CD4-positive, alpha-beta T cell (primary cell): ENCODE measurements at regions not wholly inside any gene's neighbourhood (a gene's known extent, or its start where the extent isn't known, plus 50 kb on each side); places are given as distances from the start of the nearest gene placed in this dataset.

Experiments used
- ATAC-seq: fragments of 200-7000 bp; cut with Tn5 transposase; one replicate; pipeline ENCODE4 v1.10.0; 2022; ENCODE audit warnings: mild to moderate bottlenecking; ENCODE audit not compliant: poor library complexity
- CTCF ChIA-PET: fragments of 350-600 bp; sonication (Branson Sonifier 250); formaldehyde crosslinking; loops from one replicate; lab custom pipeline; 2021; ENCODE audit warnings: antibody characterized with exemption, inconsistent platforms; lab: Charles Lee
- POLR2A ChIA-PET: fragments of 350-600 bp; sonication (Branson Sonifier 250); formaldehyde crosslinking; loops from one replicate; lab custom pipeline; 2021; ENCODE audit warnings: antibody characterized with exemption, inconsistent platforms; lab: Charles Lee
- DNase-seq, 14 experiments: peaks; one replicate each; pipeline ENCODE4 v3.0.0-alpha.2; 2013 to 2020; ENCODE audit warnings: mixed read lengths in 2 of 14
- H3K27ac ChIP-seq, 2 donors: one replicate each; pipeline versions ENCODE4 v1.5.1 to v1.7.0; 2013; ENCODE audit warnings: low read length in 2 of 2, low read depth in 1 of 2, mild to moderate bottlenecking in 1 of 2
- H3K27me3 ChIP-seq, 2 experiments: 1 replicate in 1 of 2; 2 replicates in 1 of 2; pipeline versions ENCODE4 v1.6.1 to v1.7.0; 2013; ENCODE audit warnings: low read length in 2 of 2, control low read depth in 1 of 2, mild to moderate bottlenecking in 1 of 2, moderate library complexity in 1 of 2; ENCODE audit not compliant: insufficient read depth in 2 of 2, control insufficient read depth in 1 of 2
- H3K36me3 ChIP-seq: one replicate; pipeline ENCODE4 v1.6.1; 2013; ENCODE audit warnings: low read length, control low read depth; ENCODE audit not compliant: insufficient read depth
- H3K4me1 ChIP-seq: one replicate; pipeline ENCODE4 v1.6.1; 2013; ENCODE audit warnings: low read length, control low read depth; ENCODE audit not compliant: insufficient read depth
- H3K4me3 ChIP-seq: one replicate; pipeline ENCODE4 v1.5.1; 2013; ENCODE audit warnings: mild to moderate bottlenecking, low read length, moderate library complexity
- H3K9me3 ChIP-seq, 2 experiments: 1 replicate in 1 of 2; 2 replicates in 1 of 2; pipeline versions ENCODE4 v1.6.1 to v1.7.0; 2013; ENCODE audit warnings: low read length in 2 of 2, mild to moderate bottlenecking in 2 of 2, control low read depth in 1 of 2, moderate library complexity in 1 of 2; ENCODE audit not compliant: control insufficient read depth in 1 of 2, insufficient read depth in 1 of 2
- H3K27ac Mint-ChIP-seq: one replicate; pipeline ENCODE4 v1.8.0; 2020; ENCODE audit warnings: mixed read lengths
- H3K27me3 Mint-ChIP-seq: one replicate; pipeline ENCODE4 v1.8.0; 2021; ENCODE audit warnings: mixed read lengths
- H3K36me3 Mint-ChIP-seq: one replicate; pipeline ENCODE4 v1.8.0; 2021; ENCODE audit warnings: low read depth, mixed read lengths
- H3K4me1 Mint-ChIP-seq: one replicate; pipeline ENCODE4 v1.8.0; 2021; ENCODE audit warnings: low read depth, mixed read lengths
- H3K4me3 Mint-ChIP-seq: one replicate; pipeline ENCODE4 v1.8.0; 2020; ENCODE audit warnings: mild to moderate bottlenecking, mixed read lengths
- H3K9me3 Mint-ChIP-seq: one replicate; pipeline ENCODE4 v1.8.0; 2020; ENCODE audit warnings: mixed read lengths
- intact Hi-C, 2 experiments: fragments of 100-400 bp; cut with DNase I in 1 of 2; cut with micrococcal nuclease in 1 of 2; formaldehyde crosslinking; loops; one replicate each; pipeline versions ENCODE4 v1.15.1 to v1.9.0; 2023 to 2025; cut with DNase I, micrococcal nuclease
- TF ChIP-seq, protein P1 (sequence below): fragments of 200-600 bp; IDR thresholded peaks from one replicate; pipeline ENCODE4 v1.8.0; 2022; ENCODE audit warnings: antibody characterized with exemption, mild to moderate bottlenecking

DNA sequence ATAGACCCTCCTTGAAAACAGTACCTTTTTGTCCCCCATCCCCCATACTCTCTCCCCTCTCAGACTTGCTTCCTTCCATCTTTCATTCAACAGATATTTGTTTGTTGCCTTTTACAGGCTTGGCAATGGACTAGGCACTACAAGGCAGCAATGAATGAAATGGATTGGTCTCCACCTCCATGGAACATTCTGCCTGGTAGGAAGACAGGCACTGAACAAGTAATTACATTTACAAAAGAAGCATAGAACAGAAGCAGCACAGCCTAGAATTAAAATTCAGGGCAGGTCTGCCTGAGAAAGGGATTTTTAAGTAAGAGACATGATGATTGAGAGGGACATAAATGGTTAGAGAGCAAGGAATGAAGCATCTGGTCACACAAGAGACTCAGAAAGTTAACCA, 346.1 kb downstream of the GRXCR1 start:
- H3K4me1 ChIP-seq: no peaks in the 10 kb centered on the region
- DNase-seq: no peak
- H3K27ac ChIP-seq: no peak overlapping the region
- no peaks in the 10 kb centered on the region for H3K36me3 ChIP-seq
- Mint-ChIP-seq H3K9me3 (peaks cover 3% of the 10 kb centered on the region), H3K4me3 (no peak overlapping the region), H3K27me3 (no peaks in the 10 kb centered on the region), H3K36me3 (no peaks in the 10 kb centered on the region), H3K27ac (no peak overlapping the region), H3K4me1 (no peaks in the 10 kb centered on the region)
- ChIA-PET POLR2A (no interaction called here), CTCF (no interaction called here)
- no peak overlapping the region for H3K4me3 ChIP-seq
- intact Hi-C loops: no loop called here
- H3K9me3 ChIP-seq: no peaks in the 10 kb centered on the region
- no peaks in the 10 kb centered on the region for H3K27me3 ChIP-seq
- ATAC-seq: no peak
- TF ChIP-seq, protein P1, sequence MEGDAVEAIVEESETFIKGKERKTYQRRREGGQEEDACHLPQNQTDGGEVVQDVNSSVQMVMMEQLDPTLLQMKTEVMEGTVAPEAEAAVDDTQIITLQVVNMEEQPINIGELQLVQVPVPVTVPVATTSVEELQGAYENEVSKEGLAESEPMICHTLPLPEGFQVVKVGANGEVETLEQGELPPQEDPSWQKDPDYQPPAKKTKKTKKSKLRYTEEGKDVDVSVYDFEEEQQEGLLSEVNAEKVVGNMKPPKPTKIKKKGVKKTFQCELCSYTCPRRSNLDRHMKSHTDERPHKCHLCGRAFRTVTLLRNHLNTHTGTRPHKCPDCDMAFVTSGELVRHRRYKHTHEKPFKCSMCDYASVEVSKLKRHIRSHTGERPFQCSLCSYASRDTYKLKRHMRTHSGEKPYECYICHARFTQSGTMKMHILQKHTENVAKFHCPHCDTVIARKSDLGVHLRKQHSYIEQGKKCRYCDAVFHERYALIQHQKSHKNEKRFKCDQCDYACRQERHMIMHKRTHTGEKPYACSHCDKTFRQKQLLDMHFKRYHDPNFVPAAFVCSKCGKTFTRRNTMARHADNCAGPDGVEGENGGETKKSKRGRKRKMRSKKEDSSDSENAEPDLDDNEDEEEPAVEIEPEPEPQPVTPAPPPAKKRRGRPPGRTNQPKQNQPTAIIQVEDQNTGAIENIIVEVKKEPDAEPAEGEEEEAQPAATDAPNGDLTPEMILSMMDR: no peak

DNA sequence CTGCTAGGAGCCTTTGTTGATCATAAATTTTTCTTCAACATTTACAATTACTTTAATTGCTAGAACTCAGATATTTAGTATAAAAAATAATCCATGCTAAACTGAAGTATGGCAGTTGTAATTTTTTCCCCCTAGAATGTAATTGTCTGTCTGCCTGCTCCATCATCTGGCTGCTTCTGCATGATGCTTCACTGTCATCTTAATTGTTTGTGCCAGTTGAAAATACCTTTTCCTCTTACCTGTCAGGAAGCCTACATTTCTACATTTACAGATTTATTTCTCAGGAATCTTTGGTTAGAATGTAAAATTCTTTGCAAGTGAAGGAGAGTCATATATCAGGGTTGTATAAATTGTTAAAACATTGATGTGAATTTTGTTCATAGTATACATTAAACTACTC, 348.6 kb downstream of the GRXCR1 start:
- POLR2A ChIA-PET: no interaction called here
- no peak overlapping the region for H3K27ac ChIP-seq
- ATAC-seq (no peak), DNase-seq (no peak)
- no peak overlapping the region for H3K27ac Mint-ChIP-seq
- intact Hi-C loops: no loop called here
- peaks cover 4% of the 10 kb centered on the region for H3K9me3 Mint-ChIP-seq
- no peak overlapping the region for H3K4me3 Mint-ChIP-seq
- no peaks in the 10 kb centered on the region for H3K9me3 ChIP-seq
- H3K27me3 Mint-ChIP-seq: no peaks in the 10 kb centered on the region
- CTCF ChIA-PET: no interaction called here
- H3K4me1 ChIP-seq: no peaks in the 10 kb centered on the region
- H3K27me3 ChIP-seq: no peaks in the 10 kb centered on the region
- no peaks in the 10 kb centered on the region for H3K4me1 Mint-ChIP-seq
- TF ChIP-seq, protein P1: no peak
- no peak overlapping the region for H3K4me3 ChIP-seq
- no peaks in the 10 kb centered on the region for H3K36me3 ChIP-seq
- no peaks in the 10 kb centered on the region for H3K36me3 Mint-ChIP-seq

DNA sequence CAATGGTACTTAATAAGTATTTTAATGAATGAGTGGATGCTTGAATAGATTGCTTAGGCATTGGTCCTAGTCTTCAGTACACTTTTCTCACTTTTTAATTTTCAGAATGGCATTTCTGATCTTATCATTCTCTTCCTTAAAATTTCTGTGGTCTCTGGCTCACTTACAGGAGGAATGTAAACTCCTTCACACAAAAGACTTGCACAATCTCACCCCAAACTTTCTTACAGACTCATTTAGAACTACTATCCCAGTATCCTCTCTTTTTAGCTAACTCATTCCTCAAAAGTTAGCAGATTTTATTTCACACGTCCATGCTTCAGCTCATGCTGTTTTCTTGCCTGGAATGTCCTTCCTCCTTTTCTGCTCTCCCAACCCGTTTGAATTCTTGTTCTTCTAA, 350.1 kb downstream of the GRXCR1 start:
- H3K9me3 Mint-ChIP-seq: peaks cover 10% of the 10 kb centered on the region
- intact Hi-C loops: no loop called here
- ChIA-PET POLR2A (no interaction called here), CTCF (no interaction called here)
- H3K36me3 Mint-ChIP-seq: no peaks in the 10 kb centered on the region
- Histone ChIP-seq H3K27me3 (no peaks in the 10 kb centered on the region), H3K36me3 (no peaks in the 10 kb centered on the region), H3K9me3 (no peaks in the 10 kb centered on the region), H3K4me1 (no peaks in the 10 kb centered on the region), H3K27ac (no peak overlapping the region), H3K4me3 (no peak overlapping the region)
- no peak overlapping the region for H3K4me3 Mint-ChIP-seq
- no peaks in the 10 kb centered on the region for H3K4me1 Mint-ChIP-seq
- TF ChIP-seq, protein P1: no peak
- no peak overlapping the region for H3K27ac Mint-ChIP-seq
- ATAC-seq (no peak), DNase-seq (no peak)
- no peaks in the 10 kb centered on the region for H3K27me3 Mint-ChIP-seq
